WTC11 (cell line): ENCODE measurements at regions not wholly inside any gene's neighbourhood (a gene's known extent, or its start where the extent isn't known, plus 50 kb on each side); places are given as distances from the start of the nearest gene placed in this dataset.

Source experiments
- TEAD4 ChIP-seq: sonication (generic); formaldehyde crosslinking; IDR thresholded peaks from 2 replicates; pipeline ENCODE4 v1.8.0; 2022; ENCODE audit warnings: mild to moderate bottlenecking, missing genetic modification reagents
- ZBTB21 ChIP-seq: sonication (generic); formaldehyde crosslinking; IDR thresholded peaks from 2 replicates; pipeline ENCODE4 v1.8.1; 2023; ENCODE audit warnings: mild to moderate bottlenecking, missing genetic modification reagents, borderline replicate concordance
- ZNF138 ChIP-seq: sonication (generic); formaldehyde crosslinking; conservative IDR thresholded peaks from 2 replicates; pipeline ENCODE4 v1.8.1; 2022; ENCODE audit warnings: mild to moderate bottlenecking, moderate library complexity, missing genetic modification reagents
- ZNF423 ChIP-seq: fragments of 250-450 bp; sonication (Bioruptor Pico); IDR thresholded peaks from 2 replicates; pipeline ENCODE4 v2.1.2; 2022; ENCODE audit warnings: mild to moderate bottlenecking, moderate library complexity

GRCh38 chr18:42178376-42179080 lies 223.5 kb downstream of the PIK3C3 start:
- TF ChIP-seq TEAD4 (CRISPR knock-in tag), result no peak
- no peak for TF ChIP-seq ZNF423 (CRISPR knock-in tag)
- TF ChIP-seq ZNF138 (CRISPR knock-in tag), result no peak
- TF ChIP-seq ZBTB21, result no peak
